ENCODE measurements at regions not wholly inside any gene's neighbourhood (a gene's known extent, or its start where the extent isn't known, plus 50 kb on each side); places are given as distances from the start of the nearest gene placed in this dataset.

- TF ChIP-seq CTCF (IDR thresholded peaks at IDR 0.05): no peak
- TF ChIP-seq ZFX (IDR thresholded peaks at IDR 0.05; ENCODE audit: borderline replicate concordance): no peak
Measured at GRCh38 chr5:152226191-152226590, 178.9 kb downstream of the NMUR2 start.

Data from 22Rv1 (cell line).